SK-N-SH treated with all-trans-retinoic acid at 6 μM for 48 hours (cell line): ENCODE measurements at regions not wholly inside any gene's neighbourhood (a gene's known extent, or its start where the extent isn't known, plus 50 kb on each side); places are given as distances from the start of the nearest gene placed in this dataset.

Experiments
- BACH2 ChIP-seq: fragments of 250-450 bp; sonication (Bioruptor Pico); IDR thresholded peaks from 2 replicates; pipeline ENCODE4 v1.9.0; 2021; ENCODE audit warnings: mild to moderate bottlenecking, borderline replicate concordance
- CSDC2 ChIP-seq: fragments of 250-450 bp; sonication (Bioruptor Pico); IDR thresholded peaks from 2 replicates; pipeline ENCODE4 v1.5.0; 2020; ENCODE audit warnings: mild to moderate bottlenecking, moderate library complexity
- ESRRG ChIP-seq: fragments of 250-450 bp; sonication (Bioruptor Pico); IDR thresholded peaks from 2 replicates; pipeline ENCODE4 v1.6.1; 2021; ENCODE audit warnings: mild to moderate bottlenecking
- GLIS3 ChIP-seq: fragments of 250-450 bp; sonication (Bioruptor Pico); IDR thresholded peaks from 2 replicates; pipeline ENCODE4 v1.5.0; 2020; ENCODE audit warnings: mild to moderate bottlenecking, moderate library complexity
- PATZ1 ChIP-seq: fragments of 250-450 bp; sonication (Bioruptor Pico); IDR thresholded peaks from 2 replicates; pipeline ENCODE4 v1.8.0; 2020; ENCODE audit warnings: mild to moderate bottlenecking, moderate library complexity, borderline replicate concordance
- RARB ChIP-seq: fragments of 250-450 bp; sonication (Bioruptor Pico); IDR thresholded peaks from 2 replicates; pipeline ENCODE4 v1.8.0; 2021; ENCODE audit warnings: mild to moderate bottlenecking, moderate library complexity
- TOX ChIP-seq: fragments of 250-450 bp; sonication (Bioruptor Pico); IDR thresholded peaks from 2 replicates; pipeline ENCODE4 v1.8.0; 2021; ENCODE audit warnings: mild to moderate bottlenecking, moderate library complexity, borderline replicate concordance
- ZNF8 ChIP-seq: fragments of 450-650 bp; formaldehyde crosslinking; IDR thresholded peaks from 2 replicates; pipeline ENCODE4 v1.5.0; 2020; ENCODE audit warnings: mild to moderate bottlenecking, moderate library complexity

GRCh38 chr9:21672140-21672539 is 130.3 kb upstream of the MTAP start:
- no peak for TF ChIP-seq BACH2 (CRISPR knock-in tag)
- TF ChIP-seq ZNF8 (CRISPR knock-in tag) = no peak
- TF ChIP-seq CSDC2 (CRISPR knock-in tag) = no peak
- no peak for TF ChIP-seq TOX (CRISPR knock-in tag)
- TF ChIP-seq GLIS3 (CRISPR knock-in tag) = no peak
- no peak for TF ChIP-seq ESRRG (CRISPR knock-in tag)
- no peak for TF ChIP-seq PATZ1 (CRISPR knock-in tag)
- no peak for TF ChIP-seq RARB (CRISPR knock-in tag)
